Lower lobe of right lung (tissue), 2 donors: ENCODE measurements at regions not wholly inside any gene's neighbourhood (a gene's known extent, or its start where the extent isn't known, plus 50 kb on each side); places are given as distances from the start of the nearest gene placed in this dataset.

ENCODE experiments used
- ATAC-seq, 2 donors: fragments of 200-7000 bp; cut with Tn5 transposase; one replicate each; pipeline ENCODE4 v1.9.1; 2020 to 2022; ENCODE audit warnings: mild to moderate bottlenecking in 2 of 2, moderate library complexity in 2 of 2
- DNase-seq: peaks from one replicate; pipeline ENCODE4 v3.0.0-alpha.2; 2020
- H3K27ac ChIP-seq: fragments of 200-600 bp; one replicate; pipeline ENCODE4 v1.8.0; 2022
- H3K27me3 ChIP-seq: fragments of 200-600 bp; one replicate; pipeline ENCODE4 v1.8.0; 2022; ENCODE audit warnings: low read depth
- H3K36me3 ChIP-seq: fragments of 200-600 bp; one replicate; pipeline ENCODE4 v1.8.0; 2022; ENCODE audit warnings: mild to moderate bottlenecking
- H3K4me1 ChIP-seq: fragments of 200-600 bp; one replicate; pipeline ENCODE4 v1.8.0; 2022
- H3K4me3 ChIP-seq: fragments of 200-600 bp; one replicate; pipeline ENCODE4 v1.8.0; 2022; ENCODE audit warnings: mild to moderate bottlenecking
- H3K9me3 ChIP-seq: fragments of 200-600 bp; one replicate; pipeline ENCODE4 v1.8.0; 2022
- CTCF ChIP-seq: fragments of 200-600 bp; IDR thresholded peaks from one replicate; pipeline ENCODE4 v1.8.0; 2022; ENCODE audit warnings: antibody characterized with exemption, mild to moderate bottlenecking
- intact Hi-C: fragments of 100-400 bp; cut with DNase I; formaldehyde crosslinking; loops from one replicate; pipeline ENCODE4 v1.11.0; 2022
- donor health status: DM: no; HTN: yes; CAD: no; lungs with severe emphysema.

DNA sequence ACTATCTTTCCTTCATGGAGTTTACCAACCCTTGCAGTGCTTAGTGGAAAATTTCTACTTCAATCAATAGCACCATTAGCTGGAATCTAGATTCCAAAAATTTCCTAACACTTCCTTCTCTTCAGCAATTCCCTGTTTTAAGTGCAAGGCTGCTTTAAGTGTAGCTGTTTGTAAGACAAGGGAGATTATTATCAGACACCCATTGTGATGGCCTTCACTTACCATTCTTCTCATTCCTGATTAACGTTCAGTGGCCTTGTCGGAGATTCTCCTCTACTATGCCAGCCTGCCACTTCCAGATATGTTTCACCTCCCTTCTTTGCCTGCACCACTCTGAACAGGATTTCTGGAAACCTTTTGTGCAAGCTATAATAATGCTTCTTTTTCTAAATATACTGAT, 464.9 kb upstream of the ADGRL2 start:
- Histone ChIP-seq H3K4me3 (no peak overlapping the region), H3K27me3 (no peaks in the 10 kb centered on the region), H3K9me3 (no peaks in the 10 kb centered on the region), H3K36me3 (no peaks in the 10 kb centered on the region), H3K4me1 (no peaks in the 10 kb centered on the region), H3K27ac (no peak overlapping the region)
- no peak for ATAC-seq
- no peak for TF ChIP-seq CTCF
- no peak for DNase-seq
- intact Hi-C loops = no loop called here

- Histone ChIP-seq H3K27ac (no peak overlapping the region), H3K4me3 (no peak overlapping the region), H3K27me3 (no peaks in the 10 kb centered on the region), H3K36me3 (no peaks in the 10 kb centered on the region), H3K4me1 (no peaks in the 10 kb centered on the region), H3K9me3 (no peaks in the 10 kb centered on the region)
- TF ChIP-seq CTCF = no peak
- DNase-seq (no peak), ATAC-seq (no peak)
- intact Hi-C loops = no loop called here
Observed at GRCh38 chr1:81330521-81330920, 470.2 kb upstream of the ADGRL2 start.

- intact Hi-C loops = no loop called here
- TF ChIP-seq CTCF = no peak
- no peak overlapping the region for H3K4me3 ChIP-seq
- H3K9me3 ChIP-seq = no peaks in the 10 kb centered on the region
- DNase-seq (no peak), ATAC-seq (no peak)
- H3K36me3 ChIP-seq = no peaks in the 10 kb centered on the region
- H3K4me1 ChIP-seq = no peaks in the 10 kb centered on the region
- no peaks in the 10 kb centered on the region for H3K27me3 ChIP-seq
- no peak overlapping the region for H3K27ac ChIP-seq
Observed at GRCh38 chr1:81330111-81330510, 470.6 kb upstream of the ADGRL2 start.

- H3K4me3 ChIP-seq = no peak overlapping the region
- no peaks in the 10 kb centered on the region for H3K27me3 ChIP-seq
- H3K9me3 ChIP-seq = no peaks in the 10 kb centered on the region
- ATAC-seq = no peak
- H3K27ac ChIP-seq = no peak overlapping the region
- no peaks in the 10 kb centered on the region for H3K36me3 ChIP-seq
- intact Hi-C loops = no loop called here
- TF ChIP-seq CTCF = no peak
- DNase-seq = no peak
- H3K4me1 ChIP-seq = no peaks in the 10 kb centered on the region
Observed at GRCh38 chr1:81329041-81329440, 471.7 kb upstream of the ADGRL2 start.

DNA sequence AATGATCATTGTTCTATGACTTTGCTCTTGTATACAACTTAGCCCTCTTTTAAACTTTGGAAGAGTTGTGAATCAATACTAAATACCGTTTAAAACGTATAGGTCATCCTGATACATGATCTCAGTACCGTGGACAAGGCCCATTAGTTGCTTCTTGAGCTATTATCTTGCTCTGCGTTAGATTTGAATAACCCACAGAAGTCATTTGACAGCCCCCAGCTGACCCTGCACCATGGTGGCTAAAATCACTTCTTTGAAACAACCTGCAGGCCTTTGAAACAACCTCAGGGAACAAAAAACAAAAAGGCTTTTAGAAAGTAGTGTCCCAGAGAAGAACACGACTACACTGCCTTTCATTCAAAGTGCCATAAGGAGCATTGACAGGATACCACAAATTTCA, 473.0 kb upstream of the ADGRL2 start:
- no peak for DNase-seq
- no peak for ATAC-seq
- Histone ChIP-seq H3K27me3 (no peaks in the 10 kb centered on the region), H3K4me1 (no peaks in the 10 kb centered on the region), H3K4me3 (no peak overlapping the region), H3K36me3 (no peaks in the 10 kb centered on the region), H3K27ac (no peak overlapping the region), H3K9me3 (no peaks in the 10 kb centered on the region)
- intact Hi-C loops = no loop called here
- TF ChIP-seq CTCF = no peak

- DNase-seq = no peak
- Histone ChIP-seq H3K27ac (no peak overlapping the region), H3K4me3 (no peak overlapping the region), H3K36me3 (no peaks in the 10 kb centered on the region), H3K4me1 (no peaks in the 10 kb centered on the region), H3K27me3 (no peaks in the 10 kb centered on the region), H3K9me3 (no peaks in the 10 kb centered on the region)
- no peak for ATAC-seq
- intact Hi-C loops = no loop called here
- no peak for TF ChIP-seq CTCF
Observed at GRCh38 chr1:81327103-81327710, 473.5 kb upstream of the ADGRL2 start.
